ENCODE measurements at regions not wholly inside any gene's neighbourhood (a gene's known extent, or its start where the extent isn't known, plus 50 kb on each side); places are given as distances from the start of the nearest gene placed in this dataset.

- Histone ChIP-seq H3K79me2 (ENCODE audit: insufficient read depth, low read length) (no peaks in the 10 kb centered on the region), H4K20me1 (ENCODE audit: insufficient read depth, low read length) (no peaks in the 10 kb centered on the region), H3K9ac (ENCODE audit: low read length) (no peak overlapping the region), H3K9me2 (ENCODE audit: low read depth, low read length) (no peaks in the 10 kb centered on the region), H3K4me2 (ENCODE audit: low read length) (no peak overlapping the region), H3K4me3 (ENCODE audit: low read depth, low read length, poor library complexity, severe bottlenecking) (no peak overlapping the region), H3K36me3 (ENCODE audit: insufficient read depth, low read length) (no peaks in the 10 kb centered on the region), H3F3A (ENCODE audit: insufficient read depth, low read length) (no peaks in the 10 kb centered on the region), H3K27me3 (ENCODE audit: insufficient read depth, low read length) (no peaks in the 10 kb centered on the region), H2AFZ (ENCODE audit: low read length) (no peak overlapping the region), H3K27ac (ENCODE audit: low read depth, low read length, poor library complexity, severe bottlenecking) (no peak overlapping the region), H3K4me1 (ENCODE audit: insufficient read depth, low read length, severe bottlenecking) (no peaks in the 10 kb centered on the region), H3K9me3 (ENCODE audit: low read length) (no peaks in the 10 kb centered on the region)
- no peak for TF ChIP-seq EZH2 (IDR thresholded peaks at IDR 0.05; ENCODE audit: borderline replicate concordance, low read length)
- TF ChIP-seq, protein P1, sequence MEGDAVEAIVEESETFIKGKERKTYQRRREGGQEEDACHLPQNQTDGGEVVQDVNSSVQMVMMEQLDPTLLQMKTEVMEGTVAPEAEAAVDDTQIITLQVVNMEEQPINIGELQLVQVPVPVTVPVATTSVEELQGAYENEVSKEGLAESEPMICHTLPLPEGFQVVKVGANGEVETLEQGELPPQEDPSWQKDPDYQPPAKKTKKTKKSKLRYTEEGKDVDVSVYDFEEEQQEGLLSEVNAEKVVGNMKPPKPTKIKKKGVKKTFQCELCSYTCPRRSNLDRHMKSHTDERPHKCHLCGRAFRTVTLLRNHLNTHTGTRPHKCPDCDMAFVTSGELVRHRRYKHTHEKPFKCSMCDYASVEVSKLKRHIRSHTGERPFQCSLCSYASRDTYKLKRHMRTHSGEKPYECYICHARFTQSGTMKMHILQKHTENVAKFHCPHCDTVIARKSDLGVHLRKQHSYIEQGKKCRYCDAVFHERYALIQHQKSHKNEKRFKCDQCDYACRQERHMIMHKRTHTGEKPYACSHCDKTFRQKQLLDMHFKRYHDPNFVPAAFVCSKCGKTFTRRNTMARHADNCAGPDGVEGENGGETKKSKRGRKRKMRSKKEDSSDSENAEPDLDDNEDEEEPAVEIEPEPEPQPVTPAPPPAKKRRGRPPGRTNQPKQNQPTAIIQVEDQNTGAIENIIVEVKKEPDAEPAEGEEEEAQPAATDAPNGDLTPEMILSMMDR (IDR thresholded peaks at IDR 0.05; ENCODE audit: low read length): no peak
Observed at GRCh38 chr3:157958457-157958856, 147.8 kb downstream of the SHOX2 start.

DNA sequence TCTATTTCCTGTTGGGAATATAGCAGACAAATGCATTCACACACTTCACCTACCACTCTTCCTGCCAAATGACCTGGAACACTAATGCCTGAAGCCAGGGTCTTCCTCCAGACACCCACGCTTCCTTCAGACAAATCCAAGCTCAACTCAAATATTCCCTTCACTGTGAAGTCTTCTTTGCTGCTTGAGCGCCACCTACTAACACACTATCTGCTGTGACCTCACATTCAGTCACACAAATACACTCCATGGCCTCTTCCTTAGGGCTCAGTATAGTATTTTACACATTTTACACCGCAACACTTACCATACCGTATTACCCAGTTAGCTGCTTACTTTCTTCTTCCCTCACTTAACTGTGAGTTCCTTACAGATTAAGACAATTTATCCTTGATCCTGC lies 149.4 kb downstream of the SHOX2 start:
- H3K4me3 ChIP-seq (ENCODE audit: low read depth, low read length, poor library complexity, severe bottlenecking): no peak overlapping the region
- H3K27me3 ChIP-seq (ENCODE audit: insufficient read depth, low read length): no peaks in the 10 kb centered on the region
- H3K9me3 ChIP-seq (ENCODE audit: low read length): no peaks in the 10 kb centered on the region
- H4K20me1 ChIP-seq (ENCODE audit: insufficient read depth, low read length): no peaks in the 10 kb centered on the region
- H3K36me3 ChIP-seq (ENCODE audit: insufficient read depth, low read length): no peaks in the 10 kb centered on the region
- no peaks in the 10 kb centered on the region for H3K9me2 ChIP-seq (ENCODE audit: low read depth, low read length)
- no peak overlapping the region for H2AFZ ChIP-seq (ENCODE audit: low read length)
- no peaks in the 10 kb centered on the region for H3K79me2 ChIP-seq (ENCODE audit: insufficient read depth, low read length)
- TF ChIP-seq, protein P1 (IDR thresholded peaks at IDR 0.05; ENCODE audit: low read length): no peak
- no peak for TF ChIP-seq EZH2 (IDR thresholded peaks at IDR 0.05; ENCODE audit: borderline replicate concordance, low read length)
- no peaks in the 10 kb centered on the region for H3F3A ChIP-seq (ENCODE audit: insufficient read depth, low read length)
- no peak overlapping the region for H3K27ac ChIP-seq (ENCODE audit: low read depth, low read length, poor library complexity, severe bottlenecking)
- no peaks in the 10 kb centered on the region for H3K4me1 ChIP-seq (ENCODE audit: insufficient read depth, low read length, severe bottlenecking)
- no peak overlapping the region for H3K9ac ChIP-seq (ENCODE audit: low read length)
- no peak overlapping the region for H3K4me2 ChIP-seq (ENCODE audit: low read length)

DNA sequence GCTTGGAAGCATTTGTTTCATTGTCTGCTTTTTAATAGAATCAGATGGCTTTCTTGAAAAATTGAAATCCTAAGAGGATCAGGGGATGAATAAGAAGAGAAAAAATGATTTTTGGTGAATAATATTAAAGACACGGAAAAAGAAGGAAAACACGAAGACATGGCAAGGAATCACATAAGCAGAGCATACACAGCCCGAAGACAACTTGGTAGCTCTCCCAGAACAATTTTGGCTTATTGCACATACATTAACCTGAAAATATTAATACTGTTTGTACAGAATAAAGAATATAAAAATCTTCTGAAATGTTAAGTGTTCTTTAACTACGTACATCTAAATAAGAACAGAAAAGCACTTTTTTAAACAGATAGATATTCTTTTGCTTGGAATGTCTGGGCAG lies 150.0 kb downstream of the SHOX2 start:
- Histone ChIP-seq H3K9me3 (ENCODE audit: low read length) (no peaks in the 10 kb centered on the region), H3K4me1 (ENCODE audit: insufficient read depth, low read length, severe bottlenecking) (no peaks in the 10 kb centered on the region), H4K20me1 (ENCODE audit: insufficient read depth, low read length) (no peaks in the 10 kb centered on the region), H3K9me2 (ENCODE audit: low read depth, low read length) (no peaks in the 10 kb centered on the region), H3K79me2 (ENCODE audit: insufficient read depth, low read length) (no peaks in the 10 kb centered on the region), H3K27ac (ENCODE audit: low read depth, low read length, poor library complexity, severe bottlenecking) (no peak overlapping the region), H3K36me3 (ENCODE audit: insufficient read depth, low read length) (no peaks in the 10 kb centered on the region), H3K9ac (ENCODE audit: low read length) (no peak overlapping the region), H3K4me2 (ENCODE audit: low read length) (no peak overlapping the region), H3F3A (ENCODE audit: insufficient read depth, low read length) (no peaks in the 10 kb centered on the region), H2AFZ (ENCODE audit: low read length) (no peak overlapping the region), H3K4me3 (ENCODE audit: low read depth, low read length, poor library complexity, severe bottlenecking) (no peak overlapping the region), H3K27me3 (ENCODE audit: insufficient read depth, low read length) (no peaks in the 10 kb centered on the region)
- no peak for TF ChIP-seq EZH2 (IDR thresholded peaks at IDR 0.05; ENCODE audit: borderline replicate concordance, low read length)
- TF ChIP-seq, protein P1 (IDR thresholded peaks at IDR 0.05; ENCODE audit: low read length): no peak
